GM12878 (cell line): ENCODE measurements at regions not wholly inside any gene's neighbourhood (a gene's known extent, or its start where the extent isn't known, plus 50 kb on each side); places are given as distances from the start of the nearest gene placed in this dataset.

ENCODE experiments used
- ATAC-seq: fragments of 200-7000 bp; cut with Tn5 transposase; 3 replicates; pipeline ENCODE4 v1.9.1; 2020; ENCODE audit warnings: mild to moderate bottlenecking, moderate library complexity
- BruUV-seq: library from RNA; stranded (reverse); fragments of 400-500 nt; replicated peaks from 2 replicates; lab custom pipeline; 2021; lab: Mats Ljungman, UMichigan
- CTCF ChIA-PET: fragments of 300-600 bp; sonication (Branson Sonifier 250); formaldehyde crosslinking; extraction: SDS; loops from one replicate; lab custom pipeline; 2021; ENCODE audit warnings: inconsistent platforms; lab: Yijun Ruan, JAX
- POLR2A ChIA-PET: fragments of 350-600 bp; formaldehyde crosslinking; extraction: SDS; loops from one replicate; lab custom pipeline; 2021; ENCODE audit warnings: inconsistent platforms; lab: Charles Lee
- RAD21 ChIA-PET: fragments of 300-600 bp; sonication (Branson Sonifier 250); formaldehyde crosslinking; loops from one replicate; lab custom pipeline; 2023; ENCODE audit warnings: antibody characterized with exemption; ENCODE audit not compliant: unreplicated experiment; lab: Charles Lee
- SMC1A ChIA-PET: fragments of 300-600 bp; sonication (Branson Sonifier 250); formaldehyde crosslinking; loops from one replicate; lab custom pipeline; 2023; ENCODE audit not compliant: unreplicated experiment, uncharacterized antibody; lab: Charles Lee
- DNase-seq: peaks from one replicate; pipeline ENCODE4 v3.0.0-alpha.2; 2011; ENCODE audit warnings: low read depth, low spot score
- FAIRE-seq: peaks from 3 replicates; lab custom pipeline; 2011; peaks lifted over from hg19 to GRCh38; lab: Jason Lieb, UNC
- H2AFZ ChIP-seq: 2 replicates; pipeline ENCODE4 v1.6.0; 2011; ENCODE audit warnings: low read depth, low read length, control low read depth; ENCODE audit not compliant: control insufficient read depth
- H3K27ac ChIP-seq: 2 replicates; pipeline ENCODE4 v1.5.1; 2011; ENCODE audit warnings: control low read depth; ENCODE audit not compliant: control insufficient read depth, insufficient read depth
- H3K27me3 ChIP-seq, 2 experiments: replicated peaks in 1 of 2; 2 replicates each; pipeline versions ENCODE4 v1.6.0 to v1.6.1; 2011; ENCODE audit warnings: low read length in 1 of 2; ENCODE audit not compliant: control insufficient read depth in 2 of 2, insufficient read depth in 2 of 2
- H3K36me3 ChIP-seq, 2 experiments: 2 replicates each; pipeline ENCODE4 v1.5.1; 2011; ENCODE audit warnings: low read length in 1 of 2; ENCODE audit not compliant: control insufficient read depth in 2 of 2, insufficient read depth in 2 of 2
- H3K4me1 ChIP-seq: 2 replicates; pipeline ENCODE4 v1.6.1; 2011; ENCODE audit warnings: mild to moderate bottlenecking, low read length, moderate library complexity, mixed read lengths; ENCODE audit not compliant: control insufficient read depth, insufficient read depth
- H3K4me2 ChIP-seq: 2 replicates; pipeline ENCODE4 v1.6.0; 2011; ENCODE audit warnings: control low read depth; ENCODE audit not compliant: control insufficient read depth, insufficient read depth
- H3K4me3 ChIP-seq: fragments of 200-600 bp; sonication (generic); 2 replicates; pipeline ENCODE4 v1.5.1; 2016
- H3K79me2 ChIP-seq: 2 replicates; pipeline ENCODE4 v1.6.0; 2011; ENCODE audit warnings: low read length; ENCODE audit not compliant: control insufficient read depth, insufficient read depth
- H3K9ac ChIP-seq: 2 replicates; pipeline ENCODE4 v1.8.0; 2011; ENCODE audit warnings: low read length, control low read depth, mixed read lengths; ENCODE audit not compliant: control insufficient read depth, insufficient read depth
- H3K9me3 ChIP-seq: replicated peaks from 3 replicates; pipeline ENCODE4 v1.5.1; 2011; ENCODE audit warnings: mild to moderate bottlenecking, low read length; ENCODE audit not compliant: control insufficient read depth, insufficient read depth
- H4K20me1 ChIP-seq: 2 replicates; pipeline ENCODE4 v1.6.0; 2011; ENCODE audit not compliant: control insufficient read depth, insufficient read depth
- ATF7 ChIP-seq: fragments of 450-650 bp; IDR thresholded peaks from 2 replicates; pipeline ENCODE4 v1.6.1; 2016; ENCODE audit warnings: low read depth, mild to moderate bottlenecking
- CEBPB ChIP-seq, 2 experiments: fragments of 150-350 bp in 1 of 2; IDR thresholded peaks; 2 replicates each; pipeline ENCODE4 v1.6.1; 2012 to 2014; ENCODE audit warnings: low read depth in 2 of 2, low read length in 2 of 2, borderline replicate concordance in 1 of 2, inconsistent platforms in 1 of 2
- KAT2A ChIP-seq: conservative IDR thresholded peaks from 2 replicates; pipeline ENCODE4 v1.6.1; 2011; ENCODE audit warnings: low read depth, low read length; ENCODE audit not compliant: control insufficient read depth
- MXI1 ChIP-seq: fragments of 150-350 bp; IDR thresholded peaks from 2 replicates; pipeline ENCODE4 v1.6.1; 2011; ENCODE audit warnings: low read depth, mild to moderate bottlenecking, inconsistent platforms, low read length, improper control_type of control experiment
- NBN ChIP-seq: fragments of 450-650 bp; IDR thresholded peaks from 2 replicates; pipeline ENCODE4 v1.6.1; 2016
- RAD51 ChIP-seq: fragments of 450-650 bp; IDR thresholded peaks from 2 replicates; pipeline ENCODE4 v1.6.1; 2016; ENCODE audit warnings: moderate library complexity, mild to moderate bottlenecking, inconsistent platforms
- STAT3 ChIP-seq: IDR thresholded peaks from 2 replicates; pipeline ENCODE4 v1.6.1; 2011; ENCODE audit warnings: low read depth, low read length, improper control_type of control experiment
- TARDBP ChIP-seq: IDR thresholded peaks from 2 replicates; pipeline ENCODE4 v1.6.1; 2016; ENCODE audit warnings: borderline replicate concordance
- TCF12 ChIP-seq: IDR thresholded peaks from 2 replicates; pipeline ENCODE4 v1.6.1; 2011; ENCODE audit warnings: low read depth, mild to moderate bottlenecking, low read length
- ZZZ3 ChIP-seq: IDR thresholded peaks from 2 replicates; pipeline ENCODE4 v1.6.1; 2011; ENCODE audit warnings: low read depth; ENCODE audit not compliant: control insufficient read depth, insufficient read length
- WGBS: methylation state at CpG from one replicate; pipeline ENCODE4 v1.1.6; 2016; ENCODE audit warnings: low lambda C conversion rate; ENCODE audit not compliant: insufficient replicate concordance, insufficient coverage; ENCODE audit errors: missing lambda C conversion rate; 5-methylcytosine and 5-hydroxymethylcytosine counted together
- in situ Hi-C: fragments of 300-500 bp; cut with MboI; formaldehyde crosslinking; loops from 9 replicates; pipeline ENCODE4 v1.14.3; 2018; ENCODE audit warnings: mixed read lengths
- intact Hi-C: fragments of 100-400 bp; cut with micrococcal nuclease; formaldehyde crosslinking; loops from one replicate; pipeline ENCODE4 v1.14.2; 2022; ENCODE audit not compliant: unreplicated experiment
- TF ChIP-seq, protein P1 (sequence below): IDR thresholded peaks from 2 replicates; pipeline ENCODE4 v1.6.1; 2011; ENCODE audit warnings: mild to moderate bottlenecking, low read depth, low read length, moderate library complexity; ENCODE audit not compliant: insufficient replicate concordance
- TF ChIP-seq, protein P2 (sequence below): fragments of 450-650 bp; conservative IDR thresholded peaks from 2 replicates; pipeline ENCODE4 v1.6.1; 2017; ENCODE audit warnings: mild to moderate bottlenecking, moderate library complexity

DNA sequence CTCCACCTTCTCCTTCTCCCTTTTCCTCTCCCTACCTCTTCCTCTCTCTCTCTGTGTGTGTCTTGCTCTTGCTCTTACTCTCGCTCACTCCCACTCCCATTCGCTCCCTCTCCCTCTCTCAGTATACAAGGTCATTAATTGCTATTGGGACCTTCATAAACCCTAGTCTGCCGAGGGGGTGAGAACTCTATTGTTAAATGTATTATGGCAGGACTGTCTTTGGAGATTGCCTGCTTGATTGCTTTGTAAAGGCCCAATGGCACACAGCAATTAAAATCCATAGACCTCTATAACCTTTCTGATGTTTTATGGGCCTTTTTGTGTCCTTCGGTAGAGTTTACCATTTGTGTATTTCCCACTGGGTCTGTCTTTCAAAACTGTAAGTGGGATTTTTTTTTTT, 465.9 kb downstream of the ANXA1 start:
- no peak for ATAC-seq
- POLR2A ChIA-PET = no interaction called here

More for the DNA sequence above, 465.9 kb downstream of the ANXA1 start:
- Histone ChIP-seq H3K36me3 (no peaks in the 10 kb centered on the region), H3K4me1 (no peaks in the 10 kb centered on the region), H2AFZ (no peak overlapping the region), H3K27me3 (no peaks in the 10 kb centered on the region), H4K20me1 (no peaks in the 10 kb centered on the region), H3K4me3 (no peak overlapping the region), H3K9ac (no peak overlapping the region), H3K79me2 (no peaks in the 10 kb centered on the region), H3K9me3 (no peaks in the 10 kb centered on the region), H3K4me2 (no peak overlapping the region), H3K27ac (no peak overlapping the region)
- no peak for FAIRE-seq
- in situ Hi-C loops (loop anchor here (10.0 kb wide), 1 partner anchor 63 kb away; no protein-coding TSS in a partner anchor), intact Hi-C loops (no loop called here)
- DNase-seq = no peak
- BruUV-seq = no TSS peak
- TF ChIP-seq, protein P1, sequence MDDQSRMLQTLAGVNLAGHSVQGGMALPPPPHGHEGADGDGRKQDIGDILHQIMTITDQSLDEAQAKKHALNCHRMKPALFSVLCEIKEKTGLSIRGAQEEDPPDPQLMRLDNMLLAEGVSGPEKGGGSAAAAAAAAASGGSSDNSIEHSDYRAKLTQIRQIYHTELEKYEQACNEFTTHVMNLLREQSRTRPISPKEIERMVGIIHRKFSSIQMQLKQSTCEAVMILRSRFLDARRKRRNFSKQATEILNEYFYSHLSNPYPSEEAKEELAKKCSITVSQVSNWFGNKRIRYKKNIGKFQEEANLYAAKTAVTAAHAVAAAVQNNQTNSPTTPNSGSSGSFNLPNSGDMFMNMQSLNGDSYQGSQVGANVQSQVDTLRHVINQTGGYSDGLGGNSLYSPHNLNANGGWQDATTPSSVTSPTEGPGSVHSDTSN = no peak
- TF ChIP-seq NBN = no peak
- TF ChIP-seq, protein P2, sequence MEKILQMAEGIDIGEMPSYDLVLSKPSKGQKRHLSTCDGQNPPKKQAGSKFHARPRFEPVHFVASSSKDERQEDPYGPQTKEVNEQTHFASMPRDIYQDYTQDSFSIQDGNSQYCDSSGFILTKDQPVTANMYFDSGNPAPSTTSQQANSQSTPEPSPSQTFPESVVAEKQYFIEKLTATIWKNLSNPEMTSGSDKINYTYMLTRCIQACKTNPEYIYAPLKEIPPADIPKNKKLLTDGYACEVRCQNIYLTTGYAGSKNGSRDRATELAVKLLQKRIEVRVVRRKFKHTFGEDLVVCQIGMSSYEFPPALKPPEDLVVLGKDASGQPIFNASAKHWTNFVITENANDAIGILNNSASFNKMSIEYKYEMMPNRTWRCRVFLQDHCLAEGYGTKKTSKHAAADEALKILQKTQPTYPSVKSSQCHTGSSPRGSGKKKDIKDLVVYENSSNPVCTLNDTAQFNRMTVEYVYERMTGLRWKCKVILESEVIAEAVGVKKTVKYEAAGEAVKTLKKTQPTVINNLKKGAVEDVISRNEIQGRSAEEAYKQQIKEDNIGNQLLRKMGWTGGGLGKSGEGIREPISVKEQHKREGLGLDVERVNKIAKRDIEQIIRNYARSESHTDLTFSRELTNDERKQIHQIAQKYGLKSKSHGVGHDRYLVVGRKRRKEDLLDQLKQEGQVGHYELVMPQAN = no peak
- TF ChIP-seq STAT3 = no peak
- no peak for TF ChIP-seq KAT2A
- no peak for TF ChIP-seq TARDBP
- no peak for TF ChIP-seq MXI1
- TF ChIP-seq RAD51 = no peak
- TF ChIP-seq ATF7 = no peak
- TF ChIP-seq ZZZ3 = no peak
- no peak for TF ChIP-seq CEBPB (IDR thresholded peaks at IDR 0.05; ENCODE audit: borderline replicate concordance in 1 of 2, low read depth in 2 of 2, low read length in 2 of 2)
- TF ChIP-seq TCF12 = no peak
- ChIA-PET SMC1A (no interaction called here), CTCF (no interaction called here), RAD21 (no interaction called here)
- 49% methylated on average over 4 of the region's 4 CpGs for WGBS
